K562 (cell line): ENCODE measurements at regions not wholly inside any gene's neighbourhood (a gene's known extent, or its start where the extent isn't known, plus 50 kb on each side); places are given as distances from the start of the nearest gene placed in this dataset.

Experiments
- ATF7 ChIP-seq: fragments of 450-650 bp; IDR thresholded peaks from 2 replicates; pipeline ENCODE4 v1.7.1; 2014; ENCODE audit warnings: mild to moderate bottlenecking, moderate library complexity
- CREB3L1 ChIP-seq: fragments of 450-650 bp; IDR thresholded peaks from 2 replicates; pipeline ENCODE4 v1.6.1; 2014; ENCODE audit warnings: low read depth, mild to moderate bottlenecking, moderate library complexity, borderline replicate concordance
- CTCF ChIP-seq, 3 experiments: IDR thresholded peaks in 2 of 3; conservative IDR thresholded peaks in 1 of 3; 2 replicates each; pipeline ENCODE4 v1.5.1; 2011 to 2012; ENCODE audit warnings: low read length in 3 of 3, mild to moderate bottlenecking in 3 of 3, control low read depth in 2 of 3, improper control_type of control experiment in 1 of 3, inconsistent platforms in 1 of 3, low read depth in 1 of 3, mixed read lengths in 1 of 3, moderate library complexity in 1 of 3; ENCODE audit not compliant: insufficient read depth in 2 of 3
- CUX1 ChIP-seq: fragments of 200-800 bp; sonication (Bioruptor generic); IDR thresholded peaks from 2 replicates; pipeline ENCODE4 v1.6.1; 2016; ENCODE audit warnings: missing genetic modification characterization, missing compliant biosample characterization
- E2F1 ChIP-seq: sonication (generic); formaldehyde crosslinking; IDR thresholded peaks from 2 replicates; pipeline ENCODE4 v1.8.1; 2023; ENCODE audit warnings: mild to moderate bottlenecking, missing genetic modification reagents, moderate library complexity
- ELK1 ChIP-seq: sonication (generic); formaldehyde crosslinking; IDR thresholded peaks from 2 replicates; pipeline ENCODE4 v1.8.1; 2022; ENCODE audit warnings: missing genetic modification reagents
- ETV6 ChIP-seq, 3 experiments: fragments of 150-350 bp in 1 of 3; sonication (generic) in 1 of 3; formaldehyde crosslinking in 1 of 3; IDR thresholded peaks; 2 replicates each; pipeline versions ENCODE4 v1.6.1 to v1.8.0; 2014 to 2022; ENCODE audit warnings: borderline replicate concordance in 2 of 3, low read depth in 2 of 3, antibody characterized with exemption in 1 of 3, low read length in 1 of 3, mild to moderate bottlenecking in 1 of 3, missing genetic modification reagents in 1 of 3
- ILF3 ChIP-seq: fragments of 450-650 bp; IDR thresholded peaks from 2 replicates; pipeline ENCODE4 v1.6.1; 2018; ENCODE audit warnings: antibody characterized with exemption, mild to moderate bottlenecking, moderate library complexity, borderline replicate concordance
- KLF10 ChIP-seq: fragments of 250-450 bp; sonication (Bioruptor Pico); IDR thresholded peaks from 2 replicates; pipeline ENCODE4 v1.6.1; 2021; ENCODE audit warnings: matching md5 sums
- SOX6 ChIP-seq: fragments of 450-650 bp; IDR thresholded peaks from 2 replicates; pipeline ENCODE4 v1.6.1; 2014; ENCODE audit warnings: mild to moderate bottlenecking
- YY1 ChIP-seq, 3 experiments: IDR thresholded peaks; 2 replicates each; pipeline ENCODE4 v1.6.1; 2011; ENCODE audit warnings: low read length in 2 of 3, mild to moderate bottlenecking in 2 of 3, moderate library complexity in 2 of 3, borderline replicate concordance in 1 of 3, control low read depth in 1 of 3, low read depth in 1 of 3; ENCODE audit not compliant: insufficient read depth in 3 of 3, insufficient replicate concordance in 2 of 3, control insufficient read depth in 1 of 3, insufficient read length in 1 of 3; ENCODE audit errors: extremely low read depth in 1 of 3

- no peak for TF ChIP-seq ILF3
- no peak for TF ChIP-seq E2F1 (CRISPR knock-in tag)
- TF ChIP-seq YY1 (IDR thresholded peaks at IDR 0.05; ENCODE audit: borderline replicate concordance in 1 of 3, control insufficient read depth in 1 of 3, extremely low read depth in 1 of 3, insufficient read depth in 3 of 3, insufficient read length in 1 of 3, insufficient replicate concordance in 2 of 3, low read depth in 1 of 3, low read length in 2 of 3) = no peak
- TF ChIP-seq CTCF (IDR thresholded peaks at IDR 0.05 in 2 of 3, conservative IDR thresholded peaks at IDR 0.05 in 1 of 3; ENCODE audit: insufficient read depth in 2 of 3, low read depth in 1 of 3, low read length in 3 of 3) = no peak
- TF ChIP-seq ATF7 = no peak
- no peak for TF ChIP-seq SOX6
- no peak for TF ChIP-seq ELK1 (CRISPR knock-in tag)
- TF ChIP-seq KLF10 (CRISPR knock-in tag) = no peak
- TF ChIP-seq CREB3L1 = no peak
- TF ChIP-seq CUX1 = no peak
- TF ChIP-seq ETV6 (IDR thresholded peaks at IDR 0.05; ENCODE audit: borderline replicate concordance in 1 of 2, low read depth in 2 of 2, low read length in 1 of 2) = no peak
- no peak for TF ChIP-seq ETV6 (CRISPR knock-in tag; IDR thresholded peaks at IDR 0.05; ENCODE audit: borderline replicate concordance)
Observed at GRCh38 chr14:66022526-66022925, 463.6 kb upstream of the CCDC196 start.
